SK-N-SH (cell line): ENCODE measurements at regions not wholly inside any gene's neighbourhood (a gene's known extent, or its start where the extent isn't known, plus 50 kb on each side); places are given as distances from the start of the nearest gene placed in this dataset.

ENCODE experiments used
- CTCF ChIA-PET: fragments of 300-600, 350-600 bp; formaldehyde crosslinking; extraction: SDS; loops from one replicate; lab custom pipeline; 2021; lab: Yijun Ruan, JAX
- POLR2A ChIA-PET: fragments of 350-600 bp; sonication (Branson Sonifier 250); formaldehyde crosslinking; extraction: SDS; loops from one replicate; lab custom pipeline; 2020; ENCODE audit warnings: antibody characterized with exemption, inconsistent platforms; lab: Yijun Ruan, JAX
- DNase-seq: peaks from one replicate; pipeline ENCODE4 v3.0.0; 2012
- H2AFZ ChIP-seq: fragments of 200-600 bp; sonication (generic); 2 replicates; pipeline ENCODE4 v1.8.1; 2016; ENCODE audit warnings: antibody characterized with exemption, mild to moderate bottlenecking, low read depth
- H3F3A ChIP-seq: fragments of 200-600 bp; sonication (generic); replicated peaks from 2 replicates; pipeline ENCODE3; 2016; ENCODE audit warnings: antibody characterized with exemption, mild to moderate bottlenecking; ENCODE audit not compliant: insufficient read depth
- H3K27ac ChIP-seq, 2 experiments: fragments of 200-500 bp in 1 of 2; fragments of 200-600 bp in 1 of 2; sonication (Bioruptor generic) in 1 of 2; sonication (generic), shearing (Covaris generic) in 1 of 2; 2 replicates each; pipeline versions ENCODE4 v1.5.1 to v1.6.1; 2014 to 2016; ENCODE audit warnings: low read depth in 2 of 2, inconsistent platforms in 1 of 2, low read length in 1 of 2, mild to moderate bottlenecking in 1 of 2, mixed read lengths in 1 of 2
- H3K27me3 ChIP-seq: fragments of 200-600 bp; sonication (generic), shearing (Covaris generic); 2 replicates; pipeline ENCODE4 v1.6.1; 2016; ENCODE audit warnings: mixed run types; ENCODE audit not compliant: insufficient read depth
- H3K36me3 ChIP-seq, 2 experiments: fragments of 200-500 bp in 1 of 2; fragments of 200-600 bp in 1 of 2; sonication (Bioruptor generic) in 1 of 2; sonication (generic) in 1 of 2; replicated peaks in 1 of 2; 2 replicates each; pipeline versions ENCODE3 to v1.5.1; 2014 to 2016; ENCODE audit warnings: low read length in 1 of 2, mild to moderate bottlenecking in 1 of 2; ENCODE audit not compliant: insufficient read depth in 2 of 2, control insufficient read depth in 1 of 2
- H3K4me1 ChIP-seq, 2 experiments: fragments of 200-500 bp in 1 of 2; fragments of 200-600 bp in 1 of 2; sonication (Bioruptor generic) in 1 of 2; sonication (generic), shearing (Covaris generic) in 1 of 2; 2 replicates each; pipeline versions ENCODE4 v1.5.1 to v1.6.1; 2014 to 2016; ENCODE audit warnings: low read depth in 1 of 2, low read length in 1 of 2, mixed run types in 1 of 2; ENCODE audit not compliant: insufficient read depth in 2 of 2, control insufficient read depth in 1 of 2
- H3K4me2 ChIP-seq: fragments of 200-600 bp; sonication (generic), shearing (Covaris generic); 2 replicates; pipeline ENCODE4 v1.6.1; 2017; ENCODE audit warnings: mixed run types
- H3K4me3 ChIP-seq, 2 experiments: fragments of 200-500 bp in 1 of 2; fragments of 200-600 bp in 1 of 2; sonication (Bioruptor generic) in 1 of 2; sonication (generic), shearing (Covaris generic) in 1 of 2; 2 replicates each; pipeline versions ENCODE4 v1.5.1 to v1.8.1; 2014 to 2016; ENCODE audit warnings: low read depth in 2 of 2, inconsistent platforms in 1 of 2, low read length in 1 of 2, mild to moderate bottlenecking in 1 of 2, mixed read lengths in 1 of 2, moderate library complexity in 1 of 2
- H3K79me2 ChIP-seq: fragments of 200-600 bp; sonication (generic); 2 replicates; pipeline ENCODE4 v1.8.1; 2017; ENCODE audit warnings: mild to moderate bottlenecking; ENCODE audit not compliant: insufficient read depth
- H3K9ac ChIP-seq: fragments of 200-600 bp; sonication (generic); 2 replicates; pipeline ENCODE4 v1.6.1; 2017; ENCODE audit warnings: mixed run types
- H3K9me2 ChIP-seq: fragments of 200-600 bp; sonication (generic); 2 replicates; pipeline ENCODE4 v1.6.1; 2017; ENCODE audit warnings: mixed run types
- H3K9me3 ChIP-seq: fragments of 200-600 bp; sonication (generic); 2 replicates; pipeline ENCODE4 v1.6.1; 2017; ENCODE audit warnings: mixed run types, mild to moderate bottlenecking, moderate library complexity
- H4K20me1 ChIP-seq: fragments of 200-600 bp; sonication (generic); 2 replicates; pipeline ENCODE4 v1.6.1; 2017; ENCODE audit warnings: mild to moderate bottlenecking, mixed run types; ENCODE audit not compliant: insufficient read depth
- CHD2 ChIP-seq: fragments of 150-350 bp; IDR thresholded peaks from 2 replicates; pipeline ENCODE4 v1.6.1; 2018; ENCODE audit warnings: low read length; ENCODE audit not compliant: partially characterized antibody
- ELF1 ChIP-seq: IDR thresholded peaks from 2 replicates; pipeline ENCODE4 v1.4.0; 2012
- GATA2 ChIP-seq: sonication (generic); formaldehyde crosslinking; IDR thresholded peaks from 2 replicates; pipeline ENCODE4 v1.5.0; 2020; ENCODE audit warnings: mild to moderate bottlenecking, missing genetic modification reagents
- IRF3 ChIP-seq: fragments of 150-350 bp; IDR thresholded peaks from 2 replicates; pipeline ENCODE4 v1.6.1; 2016; ENCODE audit warnings: mild to moderate bottlenecking, low read depth, low read length
- JUND ChIP-seq: IDR thresholded peaks from 2 replicates; pipeline ENCODE4 v1.4.0; 2012
- NFIC ChIP-seq: IDR thresholded peaks from 2 replicates; pipeline ENCODE4 v1.4.0; 2012; ENCODE audit warnings: borderline replicate concordance
- NRF1 ChIP-seq: IDR thresholded peaks from 2 replicates; pipeline ENCODE4 v1.6.1; 2012; ENCODE audit warnings: low read depth, mild to moderate bottlenecking, low read length
- RAD21 ChIP-seq: IDR thresholded peaks from 2 replicates; pipeline ENCODE4 v1.6.1; 2012; ENCODE audit warnings: mild to moderate bottlenecking, low read length
- RFX5 ChIP-seq: IDR thresholded peaks from 2 replicates; pipeline ENCODE4 v1.6.1; 2012; ENCODE audit warnings: mild to moderate bottlenecking, improper control_type of control experiment, low read length
- SIN3A ChIP-seq: IDR thresholded peaks from 2 replicates; pipeline ENCODE4 v1.6.1; 2012; ENCODE audit warnings: low read depth, mild to moderate bottlenecking, low read length, moderate library complexity, borderline replicate concordance
- WGBS: methylation state at CpG from one replicate; pipeline ENCODE4 v1.1.6; 2017; ENCODE audit warnings: low lambda C conversion rate; 5-methylcytosine and 5-hydroxymethylcytosine counted together
- TF ChIP-seq, protein P1 (sequence below): fragments of 150-350 bp; IDR thresholded peaks from 2 replicates; pipeline ENCODE4 v1.6.1; 2017; ENCODE audit warnings: antibody characterized with exemption, low read length, low read depth, borderline replicate concordance
- TF ChIP-seq, protein P2 (sequence below): IDR thresholded peaks from 2 replicates; pipeline ENCODE4 v1.4.0; 2012; ENCODE audit warnings: low read depth

GRCh38 chr18:39529358-39529757 is 1963.8 kb upstream of the CELF4 start:
- DNase-seq: no peak
- Histone ChIP-seq H3K79me2 (no peaks in the 10 kb centered on the region), H3F3A (no peaks in the 10 kb centered on the region), H3K4me3 (no peak overlapping the region), H2AFZ (no peak overlapping the region), H3K9me2 (no peaks in the 10 kb centered on the region), H4K20me1 (no peaks in the 10 kb centered on the region), H3K27me3 (no peaks in the 10 kb centered on the region), H3K9ac (no peak overlapping the region), H3K4me1 (no peaks in the 10 kb centered on the region), H3K27ac (no peak overlapping the region), H3K9me3 (no peaks in the 10 kb centered on the region), H3K36me3 (no peaks in the 10 kb centered on the region), H3K4me2 (no peak overlapping the region)
- 56% methylated on average over 11 of the region's 12 CpGs for WGBS
- ChIA-PET CTCF (no interaction called here), POLR2A (no interaction called here)
- TF ChIP-seq NFIC: no peak
- no peak for TF ChIP-seq ELF1
- TF ChIP-seq NRF1: no peak
- no peak for TF ChIP-seq JUND
- TF ChIP-seq, protein P1, sequence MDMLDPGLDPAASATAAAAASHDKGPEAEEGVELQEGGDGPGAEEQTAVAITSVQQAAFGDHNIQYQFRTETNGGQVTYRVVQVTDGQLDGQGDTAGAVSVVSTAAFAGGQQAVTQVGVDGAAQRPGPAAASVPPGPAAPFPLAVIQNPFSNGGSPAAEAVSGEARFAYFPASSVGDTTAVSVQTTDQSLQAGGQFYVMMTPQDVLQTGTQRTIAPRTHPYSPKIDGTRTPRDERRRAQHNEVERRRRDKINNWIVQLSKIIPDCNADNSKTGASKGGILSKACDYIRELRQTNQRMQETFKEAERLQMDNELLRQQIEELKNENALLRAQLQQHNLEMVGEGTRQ: no peak
- no peak for TF ChIP-seq GATA2 (CRISPR knock-in tag)
- TF ChIP-seq RAD21: no peak
- no peak for TF ChIP-seq RFX5
- TF ChIP-seq IRF3: no peak
- no peak for TF ChIP-seq SIN3A

- H3F3A ChIP-seq: no peaks in the 10 kb centered on the region
- 38% methylated on average over 1 of the region's 1 CpG for WGBS
- TF ChIP-seq IRF3 (no peak), GATA2 (CRISPR knock-in tag) (no peak), JUND (no peak), CHD2 (no peak)
- TF ChIP-seq, protein P2, sequence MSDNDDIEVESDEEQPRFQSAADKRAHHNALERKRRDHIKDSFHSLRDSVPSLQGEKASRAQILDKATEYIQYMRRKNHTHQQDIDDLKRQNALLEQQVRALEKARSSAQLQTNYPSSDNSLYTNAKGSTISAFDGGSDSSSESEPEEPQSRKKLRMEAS: no peak
- H3K4me3 ChIP-seq: no peak overlapping the region
- DNase-seq: no peak
- H3K4me1 ChIP-seq: no peaks in the 10 kb centered on the region
- H3K27ac ChIP-seq: no peak overlapping the region
- H3K36me3 ChIP-seq: no peaks in the 10 kb centered on the region
- CTCF ChIA-PET: interaction anchor here (1.3 kb wide), 2 partner anchors 8 to 21 kb away, joined by 3 to 5 read pairs; no protein-coding TSS in a partner anchor
- H3K9ac ChIP-seq: no peak overlapping the region
- H3K9me3 ChIP-seq: no peaks in the 10 kb centered on the region
- no peaks in the 10 kb centered on the region for H4K20me1 ChIP-seq
- H3K4me2 ChIP-seq: no peak overlapping the region
- H3K27me3 ChIP-seq: no peaks in the 10 kb centered on the region
- no peaks in the 10 kb centered on the region for H3K79me2 ChIP-seq
- no peaks in the 10 kb centered on the region for H3K9me2 ChIP-seq
- H2AFZ ChIP-seq: no peak overlapping the region
- POLR2A ChIA-PET: no interaction called here
Observed at GRCh38 chr18:39527465-39527864, 1961.9 kb upstream of the CELF4 start.
